Heart right ventricle (tissue), 16 donors: ENCODE measurements at regions not wholly inside any gene's neighbourhood (a gene's known extent, or its start where the extent isn't known, plus 50 kb on each side); places are given as distances from the start of the nearest gene placed in this dataset.

Source experiments
- ATAC-seq, 8 donors: fragments of 200-7000 bp; cut with Tn5 transposase; one replicate each; pipeline ENCODE4 v1.9.1; 2020; ENCODE audit warnings: mild to moderate bottlenecking in 8 of 8, moderate library complexity in 8 of 8, moderate number of reproducible peaks in 1 of 8
- DNase-seq, 2 donors: peaks; one replicate each; pipeline ENCODE4 v3.0.0-alpha.2; 2020
- H3K27ac ChIP-seq, 10 donors: fragments of 200-600 bp; sonication (generic) in 2 of 10; one replicate each; pipeline versions ENCODE4 v1.5.0 to v1.8.0; 2020 to 2022; ENCODE audit warnings: mild to moderate bottlenecking in 3 of 10
- H3K27me3 ChIP-seq, 7 donors: fragments of 200-600 bp; one replicate each; pipeline ENCODE4 v1.8.0; 2021 to 2022; ENCODE audit warnings: mild to moderate bottlenecking in 2 of 7
- H3K36me3 ChIP-seq, 9 donors: fragments of 200-600 bp; sonication (generic) in 1 of 9; one replicate each; pipeline versions ENCODE4 v1.5.0 to v1.8.0; 2020 to 2022; ENCODE audit warnings: mild to moderate bottlenecking in 2 of 9
- H3K4me1 ChIP-seq, 9 donors: fragments of 200-600 bp; sonication (generic) in 1 of 9; one replicate each; pipeline versions ENCODE4 v1.5.0 to v1.8.0; 2020 to 2022; ENCODE audit warnings: mild to moderate bottlenecking in 4 of 9
- H3K4me3 ChIP-seq, 10 donors: fragments of 200-600 bp; sonication (generic) in 2 of 10; one replicate each; pipeline versions ENCODE4 v1.5.0 to v1.8.0; 2020 to 2022; ENCODE audit warnings: mild to moderate bottlenecking in 7 of 10, moderate library complexity in 2 of 10
- H3K9me3 ChIP-seq, 11 donors: fragments of 200-600 bp in 10 of 11; sonication (generic) in 2 of 11; one replicate each; pipeline versions ENCODE4 v1.5.0 to v1.8.0; 2013 to 2022; ENCODE audit warnings: mild to moderate bottlenecking in 2 of 11, control low read depth in 1 of 11, moderate library complexity in 1 of 11
- WGBS, 2 donors: extraction: QIAGEN DNeasy Blood & Tissue Kit; methylation state at CpG; one replicate each; pipeline ENCODE4 v1.1.7; 2013; ENCODE audit warnings: inconsistent platforms in 1 of 2; 5-methylcytosine and 5-hydroxymethylcytosine counted together
- intact Hi-C, 10 donors: fragments of 100-400 bp; cut with DNase I; formaldehyde crosslinking; loops; one replicate each; pipeline versions ENCODE4 v1.11.1 to v1.14.2; 2022
- TF ChIP-seq, protein P1 (sequence below), 9 donors: fragments of 200-600 bp; sonication (generic) in 2 of 9; IDR thresholded peaks; one replicate each; pipeline versions ENCODE4 v1.5.0 to v1.8.0; 2021 to 2022; ENCODE audit warnings: antibody characterized with exemption in 9 of 9, mild to moderate bottlenecking in 5 of 9, moderate library complexity in 1 of 9
- donor health status: Arrhythmogenic right ventricular cardiomyopathy.
- donor health status: ischemic (EF 13 %, LVEDD 7.1; RV severe dilation, severe dysfunction).
- donor health status: healthy with polysubstance abuse.
- donor health status: DM: no; HTN: yes; CAD: no.
- donor health status: DM: no; HTN: no; CAD: no.
- donor health status: ischemic (EF 25% LVEDD 6.9; RV normal size, moderate dysfunction).
- donor health status: ischemic (EF 25% LVEDD 5.7; RV mildly dilated, moderate dysfunction).
- donor health status: healthy.
- donor health status: DM: yes; HTN: yes; CAD: no.
- donor health status: Ischemic cardiomyopathy.
- donor health status: ischemic (EF 35%, LVEDD 5.7; RV mildly dilated, moderate dysfunction).
- donor health status: nonischemic (EF 11% LVEDD 7.7; RV severe dilation, severe dysfunction).
- donor health status: DM: yes; HTN: yes; CAD: no.
- donor health status: PGD.
- donor health status: ischemic (EF 29% LVEDD 5.4; RV normal size, mild dysfunction).
- donor health status: nonischemic (EF 23%, LVEDD 6.1; RV moderate dilation, normal function).

DNA sequence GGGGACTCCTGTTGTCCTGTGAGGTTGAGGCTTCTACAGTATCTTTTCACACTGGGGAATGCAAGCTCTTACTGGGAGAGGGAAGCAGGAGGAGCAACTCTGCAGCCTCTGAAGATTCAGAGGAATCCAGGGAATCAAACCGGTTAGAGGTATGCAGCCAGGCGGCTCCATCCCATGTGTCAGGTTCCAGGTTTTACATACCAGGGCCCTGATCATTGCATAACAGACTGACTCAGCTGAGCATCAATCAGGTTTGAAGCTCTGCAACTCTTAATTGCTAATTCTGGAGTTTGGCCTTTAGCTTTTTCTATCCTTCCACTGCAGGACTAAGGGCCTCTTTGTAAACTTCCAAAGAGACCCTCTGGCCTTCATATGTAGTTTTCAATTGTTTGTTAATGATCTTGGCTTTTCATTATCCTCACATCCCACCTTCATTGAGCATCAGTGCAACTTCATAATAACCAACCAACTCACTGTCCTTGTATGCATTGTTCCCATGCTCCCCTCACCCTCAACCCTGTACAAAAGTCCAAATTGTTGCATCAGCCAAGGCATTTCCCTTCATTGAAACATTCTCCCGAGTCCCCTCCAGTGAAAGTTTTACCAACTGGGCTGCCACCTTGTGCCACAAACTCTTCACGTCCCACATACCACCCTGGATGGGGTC is 59.7 kb upstream of the DHX40 start:
- no peak overlapping the region for H3K4me3 ChIP-seq
- no peak overlapping the region for H3K27ac ChIP-seq
- WGBS, 2 donors: 79 to 85% methylated on average over 4 of the region's 4 CpGs
- no peaks in the 10 kb centered on the region for H3K36me3 ChIP-seq
- H3K4me1 ChIP-seq: no peaks in the 10 kb centered on the region
- TF ChIP-seq, protein P1, sequence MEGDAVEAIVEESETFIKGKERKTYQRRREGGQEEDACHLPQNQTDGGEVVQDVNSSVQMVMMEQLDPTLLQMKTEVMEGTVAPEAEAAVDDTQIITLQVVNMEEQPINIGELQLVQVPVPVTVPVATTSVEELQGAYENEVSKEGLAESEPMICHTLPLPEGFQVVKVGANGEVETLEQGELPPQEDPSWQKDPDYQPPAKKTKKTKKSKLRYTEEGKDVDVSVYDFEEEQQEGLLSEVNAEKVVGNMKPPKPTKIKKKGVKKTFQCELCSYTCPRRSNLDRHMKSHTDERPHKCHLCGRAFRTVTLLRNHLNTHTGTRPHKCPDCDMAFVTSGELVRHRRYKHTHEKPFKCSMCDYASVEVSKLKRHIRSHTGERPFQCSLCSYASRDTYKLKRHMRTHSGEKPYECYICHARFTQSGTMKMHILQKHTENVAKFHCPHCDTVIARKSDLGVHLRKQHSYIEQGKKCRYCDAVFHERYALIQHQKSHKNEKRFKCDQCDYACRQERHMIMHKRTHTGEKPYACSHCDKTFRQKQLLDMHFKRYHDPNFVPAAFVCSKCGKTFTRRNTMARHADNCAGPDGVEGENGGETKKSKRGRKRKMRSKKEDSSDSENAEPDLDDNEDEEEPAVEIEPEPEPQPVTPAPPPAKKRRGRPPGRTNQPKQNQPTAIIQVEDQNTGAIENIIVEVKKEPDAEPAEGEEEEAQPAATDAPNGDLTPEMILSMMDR (IDR thresholded peaks at IDR 0.05): no peak
- intact Hi-C loops: no loop called here
- H3K9me3 ChIP-seq: no peaks in the 10 kb centered on the region
- DNase-seq: no peak
- ATAC-seq: no peak
- no peaks in the 10 kb centered on the region for H3K27me3 ChIP-seq

DNA sequence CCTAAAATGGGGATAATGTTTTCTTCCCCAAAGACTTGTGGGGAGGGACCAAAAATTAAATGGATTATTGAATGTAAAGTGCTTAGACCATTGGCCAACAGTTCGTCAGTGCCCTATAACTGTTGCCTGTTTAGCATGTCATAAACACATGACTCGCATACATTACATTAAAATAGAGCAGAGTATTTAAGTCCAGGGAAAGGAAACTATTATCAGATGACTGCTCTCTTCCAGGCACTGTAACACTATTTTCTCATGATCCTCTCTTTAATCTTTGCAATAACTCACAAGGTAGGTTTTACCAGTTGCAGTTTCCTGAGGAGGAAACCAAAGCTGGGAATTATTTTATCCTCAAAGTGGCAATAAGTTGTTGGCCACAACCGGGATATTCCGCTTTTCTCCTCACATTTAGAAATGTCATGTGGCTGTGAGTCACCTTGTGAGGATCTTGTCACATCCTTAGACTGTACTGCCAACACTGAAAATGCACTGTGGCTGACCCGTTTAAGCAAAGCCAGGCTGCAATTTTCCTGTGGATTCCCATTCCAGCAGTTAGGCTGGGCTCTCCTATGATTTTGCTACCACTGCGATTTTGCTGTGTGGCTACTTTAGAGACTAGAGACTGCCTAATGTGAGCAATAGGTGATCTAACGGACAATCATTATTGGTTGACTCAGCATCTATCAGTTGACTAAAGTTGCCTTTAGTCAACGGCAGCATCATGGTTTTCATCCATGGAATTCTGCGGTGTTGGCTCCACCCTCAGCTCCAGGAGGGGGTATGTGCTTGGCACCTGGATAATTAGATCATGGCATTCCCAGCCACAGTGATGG is 58.3 kb upstream of the DHX40 start:
- WGBS, 2 donors: 85% methylated on average over 9 of the region's 9 CpGs
- Histone ChIP-seq H3K9me3 (no peaks in the 10 kb centered on the region), H3K4me1 (no peaks in the 10 kb centered on the region), H3K27me3 (no peaks in the 10 kb centered on the region), H3K27ac (no peak overlapping the region), H3K4me3 (no peak overlapping the region), H3K36me3 (no peaks in the 10 kb centered on the region)
- ATAC-seq: no peak
- no peak for DNase-seq
- intact Hi-C loops: no loop called here
- TF ChIP-seq, protein P1 (IDR thresholded peaks at IDR 0.05): no peak

DNA sequence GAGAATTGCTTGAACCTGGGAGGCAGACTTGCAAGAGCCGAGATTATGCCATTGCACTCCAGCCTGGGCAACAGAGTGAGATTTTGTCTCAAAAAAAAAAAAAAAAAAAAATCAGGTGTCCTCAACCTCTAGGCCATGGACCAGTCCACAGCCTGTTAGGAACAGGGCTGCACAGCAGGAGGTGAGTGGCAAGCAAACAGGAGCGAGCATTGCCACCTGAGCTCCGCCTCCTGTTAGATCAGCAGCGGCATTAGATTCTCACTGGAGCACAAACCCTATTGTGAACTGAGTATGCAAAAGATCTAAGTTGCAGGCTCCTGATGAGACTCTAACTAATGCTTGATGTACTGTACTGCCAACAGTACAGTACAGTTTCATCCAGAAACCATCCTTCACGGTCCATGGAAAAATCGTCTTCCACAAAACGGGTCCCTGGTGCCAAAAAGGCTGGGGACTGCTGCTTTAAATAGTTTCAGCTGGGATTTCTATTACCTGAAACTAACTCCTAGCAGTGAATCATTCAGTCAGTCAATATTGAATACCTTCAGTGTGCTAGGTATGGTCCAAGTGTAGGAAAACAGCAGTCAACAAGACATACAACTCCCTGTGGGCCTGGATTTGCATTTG is 56.3 kb upstream of the DHX40 start:
- peaks cover 0 to 12% (median 4%) of the 10 kb centered on the region in 9 donors for H3K4me1 ChIP-seq
- intact Hi-C loops: no loop called here
- no peaks in the 10 kb centered on the region for H3K9me3 ChIP-seq
- DNase-seq: no peak
- H3K4me3 ChIP-seq: no peak overlapping the region
- H3K27ac ChIP-seq: no peak overlapping the region
- H3K36me3 ChIP-seq: no peaks in the 10 kb centered on the region
- WGBS, 2 donors: 89% methylated on average over 7 of the region's 7 CpGs
- ATAC-seq: no peak
- no peaks in the 10 kb centered on the region for H3K27me3 ChIP-seq
- TF ChIP-seq, protein P1 (IDR thresholded peaks at IDR 0.05): no peak

DNA sequence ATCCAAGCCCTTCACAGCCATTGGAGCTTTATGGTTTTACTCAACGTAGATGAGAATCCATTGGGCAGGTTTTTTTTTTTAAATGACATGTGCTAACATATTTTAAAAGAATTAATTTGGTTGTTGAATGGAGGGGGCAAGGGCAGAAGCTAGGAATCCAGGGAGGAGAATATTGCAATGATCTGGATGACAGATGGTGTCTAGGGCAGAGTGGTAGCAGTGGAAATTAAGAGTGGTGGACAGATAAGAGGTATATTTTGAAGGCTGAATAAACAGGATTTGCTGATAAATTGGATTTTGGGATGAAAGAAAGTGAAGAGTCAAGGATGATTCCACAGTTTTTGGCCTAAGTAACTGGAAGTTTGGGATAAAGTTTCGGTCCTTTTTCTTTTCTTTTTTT is 54.8 kb upstream of the DHX40 start:
- intact Hi-C loops: no loop called here
- ATAC-seq (no peak), DNase-seq (no peak)
- no peaks in the 10 kb centered on the region for H3K9me3 ChIP-seq
- peaks cover 0 to 26% (median 5%) of the 10 kb centered on the region in 9 donors for H3K4me1 ChIP-seq
- no peaks in the 10 kb centered on the region for H3K27me3 ChIP-seq
- TF ChIP-seq, protein P1 (IDR thresholded peaks at IDR 0.05): no peak
- H3K27ac ChIP-seq: no peak overlapping the region
- no peaks in the 10 kb centered on the region for H3K36me3 ChIP-seq
- H3K4me3 ChIP-seq: no peak overlapping the region
- 85 to 87% methylated on average over 2 of the region's 2 CpGs for WGBS, 2 donors
